Progenitor cell of endocrine pancreas (in vitro differentiated cells): ENCODE measurements at regions not wholly inside any gene's neighbourhood (a gene's known extent, or its start where the extent isn't known, plus 50 kb on each side); places are given as distances from the start of the nearest gene placed in this dataset.

Experiments used
- DNase-seq: peaks from one replicate; pipeline ENCODE4 v3.0.0; 2021; ENCODE audit warnings: low spot score; ENCODE audit not compliant: unreplicated experiment
- H3K27ac Mint-ChIP-seq: 2 replicates; pipeline ENCODE4 v1.8.0; 2021; ENCODE audit warnings: mild to moderate bottlenecking, moderate library complexity, mixed read lengths
- H3K27me3 Mint-ChIP-seq: 2 replicates; pipeline ENCODE4 v1.8.0; 2021; ENCODE audit warnings: mixed read lengths
- H3K36me3 Mint-ChIP-seq: 2 replicates; pipeline ENCODE4 v1.8.0; 2022; ENCODE audit warnings: mixed read lengths; ENCODE audit not compliant: insufficient read depth
- H3K4me1 Mint-ChIP-seq: 2 replicates; pipeline ENCODE4 v1.8.0; 2021; ENCODE audit warnings: low read depth, mixed read lengths
- H3K4me3 Mint-ChIP-seq: 2 replicates; pipeline ENCODE4 v1.8.0; 2021; ENCODE audit warnings: low read depth, mild to moderate bottlenecking, moderate library complexity, mixed read lengths
- H3K9me3 Mint-ChIP-seq: 2 replicates; pipeline ENCODE4 v1.8.0; 2021; ENCODE audit warnings: low read depth, mixed read lengths
- TF ChIP-seq, protein P1 (sequence below): fragments of 200-600 bp; sonication (generic); IDR thresholded peaks from one replicate; pipeline ENCODE4 v1.5.0; 2021; ENCODE audit warnings: antibody characterized with exemption, mild to moderate bottlenecking; ENCODE audit not compliant: unreplicated experiment

GRCh38 chr22:47296405-47297260 lies 534.2 kb downstream of the TBC1D22A start:
- Mint-ChIP-seq H3K4me3 (no peak overlapping the region), H3K36me3 (peaks cover 4% of the 10 kb centered on the region), H3K27me3 (no peaks in the 10 kb centered on the region), H3K9me3 (peaks cover 51% of the 10 kb centered on the region), H3K27ac (no peak overlapping the region), H3K4me1 (no peaks in the 10 kb centered on the region)
- no peak for DNase-seq
- TF ChIP-seq, protein P1, sequence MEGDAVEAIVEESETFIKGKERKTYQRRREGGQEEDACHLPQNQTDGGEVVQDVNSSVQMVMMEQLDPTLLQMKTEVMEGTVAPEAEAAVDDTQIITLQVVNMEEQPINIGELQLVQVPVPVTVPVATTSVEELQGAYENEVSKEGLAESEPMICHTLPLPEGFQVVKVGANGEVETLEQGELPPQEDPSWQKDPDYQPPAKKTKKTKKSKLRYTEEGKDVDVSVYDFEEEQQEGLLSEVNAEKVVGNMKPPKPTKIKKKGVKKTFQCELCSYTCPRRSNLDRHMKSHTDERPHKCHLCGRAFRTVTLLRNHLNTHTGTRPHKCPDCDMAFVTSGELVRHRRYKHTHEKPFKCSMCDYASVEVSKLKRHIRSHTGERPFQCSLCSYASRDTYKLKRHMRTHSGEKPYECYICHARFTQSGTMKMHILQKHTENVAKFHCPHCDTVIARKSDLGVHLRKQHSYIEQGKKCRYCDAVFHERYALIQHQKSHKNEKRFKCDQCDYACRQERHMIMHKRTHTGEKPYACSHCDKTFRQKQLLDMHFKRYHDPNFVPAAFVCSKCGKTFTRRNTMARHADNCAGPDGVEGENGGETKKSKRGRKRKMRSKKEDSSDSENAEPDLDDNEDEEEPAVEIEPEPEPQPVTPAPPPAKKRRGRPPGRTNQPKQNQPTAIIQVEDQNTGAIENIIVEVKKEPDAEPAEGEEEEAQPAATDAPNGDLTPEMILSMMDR: no peak

DNA sequence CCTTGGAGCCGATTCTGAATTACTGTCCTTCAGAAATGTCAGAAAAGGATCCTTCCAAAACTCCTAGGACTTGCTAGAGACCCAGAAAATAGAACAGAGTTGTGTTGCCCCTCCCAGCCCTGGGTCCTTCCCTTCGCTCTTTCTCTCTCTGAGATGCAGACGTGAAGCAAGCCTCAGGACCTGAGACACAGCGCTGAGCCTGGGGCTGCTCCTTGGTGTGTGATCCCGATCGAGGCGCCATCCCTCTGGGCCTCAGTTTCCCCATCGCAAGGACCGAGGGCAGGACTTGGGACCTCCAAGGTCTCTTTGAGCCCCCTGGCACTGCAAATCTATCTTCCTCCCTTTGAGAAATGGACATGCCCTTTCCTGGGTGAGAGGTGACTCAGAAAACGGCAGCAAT lies 533.5 kb downstream of the TBC1D22A start:
- H3K4me3 Mint-ChIP-seq: no peak overlapping the region
- H3K9me3 Mint-ChIP-seq: peaks cover 48% of the 10 kb centered on the region
- TF ChIP-seq, protein P1: no peak
- H3K36me3 Mint-ChIP-seq: peaks cover 4% of the 10 kb centered on the region
- no peak for DNase-seq
- no peaks in the 10 kb centered on the region for H3K4me1 Mint-ChIP-seq
- H3K27me3 Mint-ChIP-seq: no peaks in the 10 kb centered on the region
- no peak overlapping the region for H3K27ac Mint-ChIP-seq

DNA sequence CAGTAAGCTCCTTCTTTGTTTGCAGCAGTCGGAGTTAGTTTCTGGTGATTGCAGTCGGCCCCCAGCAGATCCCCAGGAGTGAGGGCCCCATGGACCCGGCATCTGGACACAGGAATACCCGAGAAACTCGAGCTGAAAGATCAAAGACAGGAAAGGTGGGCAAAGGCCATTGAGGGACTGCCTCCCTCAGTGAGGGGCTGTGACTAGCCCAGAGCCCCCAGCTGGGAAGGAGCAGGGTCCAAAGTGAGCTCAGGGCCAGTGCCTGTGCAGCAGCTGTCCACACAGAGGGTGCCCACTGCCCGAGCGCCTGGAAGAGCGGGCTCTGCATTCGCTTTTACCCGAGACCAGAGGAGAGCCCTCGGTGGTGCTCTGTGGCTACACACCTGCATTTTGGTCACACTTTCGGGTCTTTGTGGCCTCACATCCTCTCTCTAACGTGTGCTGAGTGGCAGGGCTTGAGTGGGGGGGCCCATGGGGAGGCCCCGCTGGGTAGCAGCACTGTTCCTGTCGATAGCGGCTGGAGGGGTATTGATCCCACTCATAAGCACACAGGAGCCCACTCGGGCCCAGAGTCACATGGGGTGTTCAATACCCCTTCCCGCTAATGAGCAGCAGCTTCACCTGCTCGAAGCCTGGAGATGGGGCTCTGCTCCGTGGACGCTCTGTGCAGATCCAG lies 532.9 kb downstream of the TBC1D22A start:
- Mint-ChIP-seq H3K9me3 (peaks cover 50% of the 10 kb centered on the region), H3K4me3 (no peak overlapping the region), H3K27me3 (no peaks in the 10 kb centered on the region), H3K4me1 (no peaks in the 10 kb centered on the region), H3K36me3 (peaks cover 3% of the 10 kb centered on the region), H3K27ac (no peak overlapping the region)
- DNase-seq: no peak
- TF ChIP-seq, protein P1: no peak

DNA sequence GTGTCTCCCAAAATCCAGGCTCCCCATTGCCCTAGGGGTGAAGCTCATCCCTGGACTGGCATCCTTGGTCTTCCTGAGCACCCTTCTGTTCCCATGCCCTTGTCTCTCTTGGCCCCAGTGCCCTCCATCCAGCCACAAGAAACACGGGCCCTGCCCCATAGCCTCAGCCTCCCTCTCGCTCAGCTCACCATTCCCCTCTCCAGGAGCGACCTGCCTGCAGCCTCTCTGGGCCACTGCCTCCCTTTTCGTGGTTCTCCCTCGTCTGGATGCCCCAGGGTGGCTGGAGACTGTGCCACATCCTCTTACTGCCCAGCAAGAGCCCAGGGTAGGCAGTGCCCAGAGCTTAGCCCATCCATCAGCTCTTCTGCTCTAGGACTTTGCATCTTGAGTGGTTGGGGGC lies 532.1 kb downstream of the TBC1D22A start:
- Mint-ChIP-seq H3K4me1 (no peaks in the 10 kb centered on the region), H3K36me3 (peaks cover 4% of the 10 kb centered on the region), H3K27ac (no peak overlapping the region), H3K9me3 (peaks cover 55% of the 10 kb centered on the region), H3K4me3 (no peak overlapping the region), H3K27me3 (no peaks in the 10 kb centered on the region)
- TF ChIP-seq, protein P1: no peak
- no peak for DNase-seq

DNA sequence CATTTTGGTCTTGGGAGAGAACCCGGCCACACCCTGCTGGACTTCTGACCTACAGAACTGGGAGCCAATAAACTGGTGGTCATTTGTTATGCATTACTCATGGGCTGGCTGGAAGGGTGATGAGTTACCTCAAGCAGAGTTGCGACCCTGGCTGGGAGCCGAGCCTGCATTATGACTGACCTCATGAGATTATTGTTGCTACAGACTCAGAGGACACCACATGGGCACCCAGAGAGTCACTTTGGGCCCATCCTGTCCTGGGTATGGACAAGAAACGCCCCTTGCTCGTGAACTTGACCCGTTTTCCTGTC lies 531.7 kb downstream of the TBC1D22A start:
- H3K9me3 Mint-ChIP-seq: peaks cover 59% of the 10 kb centered on the region
- peaks cover 4% of the 10 kb centered on the region for H3K36me3 Mint-ChIP-seq
- H3K4me3 Mint-ChIP-seq: no peak overlapping the region
- H3K27ac Mint-ChIP-seq: no peak overlapping the region
- no peaks in the 10 kb centered on the region for H3K4me1 Mint-ChIP-seq
- TF ChIP-seq, protein P1: no peak
- H3K27me3 Mint-ChIP-seq: no peaks in the 10 kb centered on the region
- no peak for DNase-seq
